ENCODE measurements at regions not wholly inside any gene's neighbourhood (a gene's known extent, or its start where the extent isn't known, plus 50 kb on each side); places are given as distances from the start of the nearest gene placed in this dataset.
A peak's percentile ranks its signal among the peaks of the same experiment; 100 is the strongest.
"Not testable (repeated sequence)": the region's sequence is repeated elsewhere in the genome, so short reads cannot be mapped to it uniquely, and the experiment has no call there.

- no peaks in the 10 kb centered on the region for H3K36me3 Mint-ChIP-seq (ENCODE audit: low read depth)
- no peak overlapping the region for H3K27ac Mint-ChIP-seq
- H3K4me3 Mint-ChIP-seq: no peak overlapping the region
- H3K27me3 Mint-ChIP-seq: peaks cover 20% of the 10 kb centered on the region
- no peaks in the 10 kb centered on the region for H3K9me3 Mint-ChIP-seq
- intact Hi-C loops (cut with micrococcal nuclease): no loop called here
- H3K4me1 Mint-ChIP-seq (ENCODE audit: low read depth): peaks cover 9% of the 10 kb centered on the region
Measured at GRCh38 chr2:215876139-215876936, 137.0 kb downstream of the MREG start.

- intact Hi-C loops (cut with micrococcal nuclease): no loop called here
Measured at GRCh38 chr2:215874418-215874817, 138.9 kb downstream of the MREG start.

GRCh38 chr2:215870986-215871385 is 142.4 kb downstream of the MREG start:
- H3K27ac Mint-ChIP-seq: no peak overlapping the region
- no peak overlapping the region for H3K4me3 Mint-ChIP-seq
- peaks cover 8% of the 10 kb centered on the region for H3K9me3 Mint-ChIP-seq
- intact Hi-C loops (cut with micrococcal nuclease): no loop called here
- peaks cover 27% of the 10 kb centered on the region for H3K27me3 Mint-ChIP-seq
- H3K36me3 Mint-ChIP-seq (ENCODE audit: low read depth): no peaks in the 10 kb centered on the region
- H3K4me1 Mint-ChIP-seq (ENCODE audit: low read depth): peaks cover 27% of the 10 kb centered on the region

More at GRCh38 chr2:215874418-215874817, 138.9 kb downstream of the MREG start:
- H3K9me3 Mint-ChIP-seq: peaks cover 3% of the 10 kb centered on the region
- H3K4me1 Mint-ChIP-seq (ENCODE audit: low read depth): peaks cover 23% of the 10 kb centered on the region
- H3K36me3 Mint-ChIP-seq (ENCODE audit: low read depth): no peaks in the 10 kb centered on the region
- H3K27me3 Mint-ChIP-seq: peaks cover 20% of the 10 kb centered on the region
- no peak overlapping the region for H3K27ac Mint-ChIP-seq
- H3K4me3 Mint-ChIP-seq: no peak overlapping the region

- Mint-ChIP-seq H3K4me1 (ENCODE audit: low read depth) (peaks cover 27% of the 10 kb centered on the region), H3K27me3 (peaks cover 26% of the 10 kb centered on the region), H3K9me3 (peaks cover 8% of the 10 kb centered on the region), H3K27ac (peak overlapping the region; percentile 64), H3K4me3 (no peak overlapping the region), H3K36me3 (ENCODE audit: low read depth) (no peaks in the 10 kb centered on the region)
- intact Hi-C loops (cut with micrococcal nuclease): no loop called here
Measured at GRCh38 chr2:215870088-215870490, 143.3 kb downstream of the MREG start.

GRCh38 chr2:215868846-215869543 is 144.4 kb downstream of the MREG start:
- Mint-ChIP-seq H3K27me3 (peaks cover 24% of the 10 kb centered on the region), H3K4me1 (ENCODE audit: low read depth) (peaks cover 27% of the 10 kb centered on the region)

GRCh38 chr2:215866606-215867005 is 146.7 kb downstream of the MREG start:
- Mint-ChIP-seq H3K27ac (no peak overlapping the region), H3K9me3 (peaks cover 13% of the 10 kb centered on the region), H3K36me3 (ENCODE audit: low read depth) (no peaks in the 10 kb centered on the region), H3K27me3 (peaks cover 30% of the 10 kb centered on the region), H3K4me3 (no peak overlapping the region), H3K4me1 (ENCODE audit: low read depth) (peaks cover 20% of the 10 kb centered on the region)
- intact Hi-C loops (cut with micrococcal nuclease): no loop called here

More at GRCh38 chr2:215868846-215869543, 144.4 kb downstream of the MREG start:
- intact Hi-C loops (cut with micrococcal nuclease): no loop called here
- Mint-ChIP-seq H3K27ac (peak overlapping the region; percentile 64), H3K9me3 (peaks cover 8% of the 10 kb centered on the region), H3K36me3 (ENCODE audit: low read depth) (no peaks in the 10 kb centered on the region), H3K4me3 (no peak overlapping the region)

GRCh38 chr2:215863687-215864086 is 149.7 kb downstream of the MREG start:
- intact Hi-C loops (cut with micrococcal nuclease): no loop called here
- H3K9me3 Mint-ChIP-seq: peaks cover 17% of the 10 kb centered on the region
- no peaks in the 10 kb centered on the region for H3K36me3 Mint-ChIP-seq (ENCODE audit: low read depth)
- H3K27ac Mint-ChIP-seq: no peak overlapping the region
- peaks cover 37% of the 10 kb centered on the region for H3K27me3 Mint-ChIP-seq
- no peak overlapping the region for H3K4me3 Mint-ChIP-seq
- peaks cover 19% of the 10 kb centered on the region for H3K4me1 Mint-ChIP-seq (ENCODE audit: low read depth)

- intact Hi-C loops (cut with micrococcal nuclease): no loop called here
Measured at GRCh38 chr2:215862351-215862771, 151.0 kb downstream of the MREG start.

GRCh38 chr2:215861607-215862350 is 151.6 kb downstream of the MREG start:
- intact Hi-C loops (cut with micrococcal nuclease): no loop called here
- H3K4me1 Mint-ChIP-seq (ENCODE audit: low read depth): peaks cover 19% of the 10 kb centered on the region
- no peak overlapping the region for H3K4me3 Mint-ChIP-seq

More at GRCh38 chr2:215862351-215862771, 151.0 kb downstream of the MREG start:
- no peak overlapping the region for H3K4me3 Mint-ChIP-seq
- peaks cover 36% of the 10 kb centered on the region for H3K27me3 Mint-ChIP-seq
- H3K9me3 Mint-ChIP-seq: peaks cover 17% of the 10 kb centered on the region
- peaks cover 19% of the 10 kb centered on the region for H3K4me1 Mint-ChIP-seq (ENCODE audit: low read depth)
- H3K27ac Mint-ChIP-seq: no peak overlapping the region
- H3K36me3 Mint-ChIP-seq (ENCODE audit: low read depth): no peaks in the 10 kb centered on the region

GRCh38 chr2:215856080-215856479 is 157.3 kb downstream of the MREG start:
- H3K27me3 Mint-ChIP-seq: peaks cover 17% of the 10 kb centered on the region
- intact Hi-C loops (cut with micrococcal nuclease): no loop called here
- H3K4me1 Mint-ChIP-seq (ENCODE audit: low read depth): peaks cover 18% of the 10 kb centered on the region
- H3K9me3 Mint-ChIP-seq: peaks cover 36% of the 10 kb centered on the region
- H3K36me3 Mint-ChIP-seq (ENCODE audit: low read depth): no peaks in the 10 kb centered on the region
- no peak overlapping the region for H3K4me3 Mint-ChIP-seq
- no peak overlapping the region for H3K27ac Mint-ChIP-seq

More at GRCh38 chr2:215861607-215862350, 151.6 kb downstream of the MREG start:
- Mint-ChIP-seq H3K27me3 (peaks cover 35% of the 10 kb centered on the region), H3K9me3 (peaks cover 17% of the 10 kb centered on the region), H3K27ac (no peak overlapping the region), H3K36me3 (ENCODE audit: low read depth) (no peaks in the 10 kb centered on the region)

- H3K27ac Mint-ChIP-seq; H3K4me3 Mint-ChIP-seq; H3K36me3 Mint-ChIP-seq (ENCODE audit: low read depth); intact Hi-C loops (cut with micrococcal nuclease): not testable (repeated sequence)
- Mint-ChIP-seq H3K27me3 (peaks cover 14% of the 10 kb centered on the region), H3K4me1 (ENCODE audit: low read depth) (peaks cover 10% of the 10 kb centered on the region), H3K9me3 (peaks cover 36% of the 10 kb centered on the region)
Measured at GRCh38 chr2:215855308-215855707, 158.0 kb downstream of the MREG start.

- Mint-ChIP-seq H3K4me1 (ENCODE audit: low read depth) (no peaks in the 10 kb centered on the region), H3K27me3 (peaks cover 19% of the 10 kb centered on the region), H3K36me3 (ENCODE audit: low read depth) (no peaks in the 10 kb centered on the region), H3K9me3 (peaks cover 29% of the 10 kb centered on the region), H3K27ac (no peak overlapping the region), H3K4me3 (no peak overlapping the region)
- intact Hi-C loops (cut with micrococcal nuclease): no loop called here
Measured at GRCh38 chr2:215854008-215854407, 159.3 kb downstream of the MREG start.

- Mint-ChIP-seq H3K36me3 (ENCODE audit: low read depth) (no peaks in the 10 kb centered on the region), H3K4me1 (ENCODE audit: low read depth) (peaks cover 10% of the 10 kb centered on the region), H3K27ac (no peak overlapping the region), H3K4me3 (no peak overlapping the region), H3K9me3 (peaks cover 37% of the 10 kb centered on the region), H3K27me3 (peaks cover 20% of the 10 kb centered on the region)
- intact Hi-C loops (cut with micrococcal nuclease): no loop called here
Measured at GRCh38 chr2:215851696-215852095, 161.7 kb downstream of the MREG start.

GRCh38 chr2:215851082-215851481 is 162.3 kb downstream of the MREG start:
- H3K4me3 Mint-ChIP-seq: no peak overlapping the region
- intact Hi-C loops (cut with micrococcal nuclease): no loop called here
- H3K36me3 Mint-ChIP-seq (ENCODE audit: low read depth): no peaks in the 10 kb centered on the region
- H3K4me1 Mint-ChIP-seq (ENCODE audit: low read depth): peaks cover 16% of the 10 kb centered on the region
- H3K9me3 Mint-ChIP-seq: peaks cover 37% of the 10 kb centered on the region
- H3K27me3 Mint-ChIP-seq: peaks cover 18% of the 10 kb centered on the region
- H3K27ac Mint-ChIP-seq: no peak overlapping the region
